Renal cortex interstitium (tissue), 11 donors: ENCODE measurements at regions not wholly inside any gene's neighbourhood (a gene's known extent, or its start where the extent isn't known, plus 50 kb on each side); places are given as distances from the start of the nearest gene placed in this dataset.

Experiments used
- DNase-seq, 11 donors: peaks; one replicate each; pipeline ENCODE4 v3.0.0-alpha.2; 2013; ENCODE audit warnings: low read depth in 9 of 11, low spot score in 4 of 11; ENCODE audit errors: extremely low read depth in 1 of 11

DNA sequence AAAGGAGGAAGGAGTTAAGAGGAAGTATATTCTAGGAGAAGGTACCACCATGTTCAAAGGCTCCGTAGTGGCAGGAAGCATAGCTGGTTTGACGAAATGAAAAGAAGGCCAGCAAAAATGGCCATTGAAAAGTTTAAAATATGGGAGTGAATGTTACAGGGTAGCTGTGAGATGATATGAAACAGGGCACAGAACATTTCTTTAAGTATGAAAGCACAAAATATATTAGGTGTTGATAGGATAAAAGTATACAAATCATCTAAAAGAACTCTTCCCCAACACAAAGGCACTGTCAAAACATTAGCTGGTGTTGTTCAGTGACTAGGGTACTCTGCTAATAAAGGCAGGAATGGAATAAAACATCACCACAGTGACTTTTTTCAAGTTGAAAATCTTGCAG lies 216.2 kb downstream of the LRRN1 start:
- DNase-seq = no peak

DNA sequence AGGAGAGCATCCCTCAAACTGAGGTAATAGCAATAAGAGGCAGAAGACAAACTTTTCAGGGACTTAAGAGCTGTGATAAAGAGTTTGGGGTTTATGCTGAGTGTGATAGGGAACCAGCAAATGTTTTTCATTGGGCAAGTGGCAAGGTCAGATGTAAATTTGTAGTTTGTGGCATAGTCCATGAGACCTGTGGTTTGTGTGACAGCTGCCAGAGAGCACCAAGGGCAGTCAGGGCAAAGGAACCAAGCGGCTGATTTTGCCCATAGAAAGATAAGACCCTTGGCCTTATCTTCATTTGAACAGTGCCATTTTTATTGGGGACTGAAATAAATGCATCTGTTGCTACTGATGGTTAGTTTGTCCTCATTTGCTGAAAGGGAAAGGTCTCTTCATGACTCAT lies 220.3 kb downstream of the LRRN1 start:
- DNase-seq = no peak

DNA sequence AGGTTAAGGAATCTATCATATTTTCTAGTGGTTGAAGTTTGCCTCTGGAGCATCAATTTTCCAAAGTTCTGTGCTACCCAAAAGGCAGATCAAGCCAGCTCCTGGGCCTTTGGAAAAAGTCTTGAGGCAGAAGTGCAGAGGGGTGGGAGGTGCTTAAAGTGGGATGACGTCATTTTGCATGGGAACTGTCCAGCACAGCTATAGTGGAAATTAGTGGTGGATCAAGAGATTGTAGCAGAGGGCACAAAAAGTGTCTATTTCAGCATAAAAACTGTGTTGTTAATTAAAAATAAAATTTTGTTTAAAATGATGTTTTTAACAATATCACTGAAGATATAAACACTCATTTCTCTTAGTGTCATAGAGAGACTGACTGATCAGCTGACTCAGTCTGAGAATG lies 221.9 kb downstream of the LRRN1 start:
- peak in 6 of 11 donors; percentile 4 to 29 (median 6) for DNase-seq

DNA sequence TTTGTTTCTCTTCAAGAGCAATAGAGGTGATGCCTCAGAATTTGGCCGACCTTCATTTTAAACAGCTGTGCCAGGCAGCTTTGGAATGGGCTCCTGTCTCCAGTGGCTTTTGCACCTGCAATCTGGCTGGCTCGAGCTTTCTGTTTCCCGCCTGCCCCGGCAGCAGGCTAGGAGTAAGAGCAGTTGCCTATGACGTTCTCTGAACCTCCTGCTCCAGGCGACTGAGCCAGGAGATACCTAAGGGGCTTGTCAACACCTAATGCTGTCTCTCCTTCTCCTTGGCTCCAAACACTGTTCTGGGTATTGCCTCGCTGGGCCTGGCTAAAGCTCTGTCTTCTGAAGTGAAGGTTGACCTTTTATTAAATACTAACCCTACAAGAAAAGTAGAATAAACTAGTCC lies 229.9 kb downstream of the LRRN1 start:
- DNase-seq = no peak

DNA sequence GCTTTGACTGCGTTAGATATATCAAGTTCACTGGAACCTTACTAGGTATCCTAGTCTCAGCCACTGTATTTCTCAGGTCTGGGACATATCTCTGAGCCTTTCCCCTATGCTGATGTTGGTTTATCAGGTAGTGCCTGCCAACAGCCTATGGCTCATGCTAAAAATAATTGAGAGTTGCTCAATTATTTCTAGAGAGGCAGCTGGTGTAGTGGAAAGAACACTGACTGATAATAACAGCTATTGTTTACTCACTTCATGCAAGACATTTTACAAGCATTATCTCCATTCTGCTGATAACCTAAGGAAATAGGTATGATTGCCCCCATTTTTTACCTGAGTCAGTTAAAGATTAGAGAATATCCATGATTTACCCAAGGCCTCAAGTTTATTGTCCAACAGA lies 231.4 kb downstream of the LRRN1 start:
- DNase-seq = no peak

DNA sequence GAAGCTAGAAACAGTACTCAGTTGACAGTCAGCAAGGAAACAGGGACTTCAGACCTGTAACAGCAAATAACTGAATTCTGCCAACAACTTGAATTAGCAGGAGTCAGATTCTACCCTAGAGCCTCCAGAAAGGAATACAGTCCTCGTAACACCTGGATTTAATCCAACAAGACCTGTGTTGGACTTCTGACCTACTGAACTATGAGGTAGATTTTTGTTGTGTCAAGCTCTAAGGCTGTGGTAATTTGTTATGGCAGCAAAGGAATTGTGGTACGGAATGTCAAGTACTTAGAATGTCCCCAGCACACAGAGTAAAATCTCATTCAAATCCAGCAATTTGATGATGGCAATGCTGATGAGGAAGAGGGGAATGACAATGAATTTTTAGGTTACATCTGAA lies 234.1 kb downstream of the LRRN1 start:
- no peak for DNase-seq

DNA sequence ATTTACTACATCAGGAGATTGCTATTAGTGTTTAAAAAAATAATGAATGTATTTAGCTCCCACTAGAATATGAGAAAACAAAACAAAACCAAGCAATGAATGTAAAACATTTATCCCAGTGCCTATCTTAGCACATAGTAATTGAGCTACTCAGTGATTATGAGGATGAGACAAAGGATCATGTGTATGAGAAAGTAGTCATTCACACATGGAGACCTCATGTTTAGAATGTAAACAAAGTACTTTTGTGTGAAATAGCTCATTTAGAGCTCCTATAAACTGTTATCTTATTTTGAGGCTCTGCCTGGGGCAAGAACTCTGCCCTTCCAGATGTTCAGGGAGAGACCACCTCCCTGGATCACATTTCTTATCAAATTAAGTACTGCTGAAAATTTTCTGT lies 236.8 kb downstream of the LRRN1 start:
- DNase-seq = no peak

DNA sequence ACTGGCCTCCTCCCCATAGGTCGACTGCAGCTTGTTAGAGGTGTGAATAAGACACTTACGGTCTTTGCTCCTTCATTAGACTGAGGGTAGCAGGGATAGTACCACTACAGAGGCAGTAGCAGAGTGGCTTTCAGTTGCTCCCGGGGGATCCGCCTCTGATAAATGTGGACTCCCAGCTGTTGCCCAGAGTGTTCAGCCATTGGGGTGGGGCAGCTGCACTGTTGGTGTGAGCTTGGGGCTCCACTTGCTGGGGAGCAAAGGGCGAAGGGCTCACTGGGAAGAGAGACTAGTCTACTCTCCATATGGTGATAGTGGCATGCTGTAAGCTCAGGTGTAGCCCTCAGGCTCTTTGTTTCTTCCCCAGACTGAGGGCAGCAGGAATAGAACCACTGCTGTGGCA lies 239.1 kb downstream of the LRRN1 start:
- no peak for DNase-seq

DNA sequence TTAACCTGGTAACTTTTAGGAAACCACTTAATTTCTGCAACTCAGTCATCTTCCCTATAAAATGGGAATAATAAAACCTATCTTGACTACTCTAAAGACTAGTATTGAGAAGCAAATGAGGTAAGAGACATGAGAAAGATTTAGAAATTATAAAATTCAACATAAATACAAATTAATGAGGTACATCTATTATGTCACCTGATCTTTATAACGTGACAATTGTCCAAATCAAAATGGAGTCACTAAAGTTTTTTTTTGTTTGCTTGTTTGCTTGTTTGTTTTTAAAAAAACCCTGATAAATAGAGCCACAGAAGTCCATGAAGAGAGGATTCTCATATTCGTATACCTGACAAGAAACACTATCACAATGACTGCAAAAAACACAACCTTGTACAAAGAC lies 242.8 kb downstream of the LRRN1 start:
- no peak for DNase-seq

DNA sequence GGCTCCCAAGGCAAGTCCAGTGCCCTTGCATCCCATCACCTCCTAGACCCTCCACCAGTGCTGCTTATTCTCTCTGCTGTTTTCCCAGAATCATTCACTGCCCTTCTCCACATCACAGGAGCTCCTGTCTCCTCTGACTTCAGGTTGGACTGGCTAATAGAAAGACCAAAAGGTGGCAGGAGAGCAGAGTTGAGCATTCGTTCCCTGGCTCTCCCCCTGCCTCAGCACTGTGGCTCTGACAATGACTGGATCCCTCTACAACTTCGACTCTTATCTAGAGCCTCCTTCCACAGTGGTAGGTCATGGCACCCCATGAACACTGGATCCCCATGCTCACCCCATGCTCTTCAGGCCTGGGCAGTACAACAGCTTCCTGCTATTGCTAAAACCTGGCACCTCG lies 243.6 kb downstream of the LRRN1 start:
- no peak for DNase-seq

DNA sequence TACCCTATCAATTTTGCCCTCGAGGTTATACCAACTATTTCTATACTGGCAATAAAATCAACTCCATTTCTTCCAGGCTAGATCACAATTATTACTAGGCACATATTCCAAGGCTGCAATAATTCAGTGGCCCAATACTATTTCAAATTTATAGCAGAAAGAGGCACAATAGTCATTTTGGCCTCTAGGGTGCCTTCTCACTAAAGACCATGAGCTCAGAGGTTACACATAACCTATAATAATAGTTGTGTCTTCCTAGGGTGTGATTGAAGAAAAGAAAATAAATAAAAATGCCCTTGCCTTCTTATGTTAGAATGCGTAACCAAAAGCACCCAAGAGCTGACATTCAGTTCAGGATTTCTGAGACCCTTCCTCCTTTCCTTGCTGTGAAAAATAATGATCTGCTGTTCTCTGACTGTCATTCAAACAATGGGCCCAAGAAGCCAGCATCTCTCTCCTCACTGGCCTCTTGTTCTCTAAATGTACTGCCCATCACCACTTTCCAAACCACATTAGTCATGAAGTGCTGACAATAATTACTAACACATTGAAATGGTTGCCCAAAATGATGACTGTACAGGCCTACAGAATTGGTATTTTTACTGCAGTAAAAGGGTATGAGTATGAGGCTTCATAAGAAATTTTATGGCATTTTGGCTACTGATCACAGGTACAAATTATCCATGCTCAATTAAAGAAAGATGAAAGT lies 244.8 kb downstream of the LRRN1 start:
- DNase-seq = no peak

DNA sequence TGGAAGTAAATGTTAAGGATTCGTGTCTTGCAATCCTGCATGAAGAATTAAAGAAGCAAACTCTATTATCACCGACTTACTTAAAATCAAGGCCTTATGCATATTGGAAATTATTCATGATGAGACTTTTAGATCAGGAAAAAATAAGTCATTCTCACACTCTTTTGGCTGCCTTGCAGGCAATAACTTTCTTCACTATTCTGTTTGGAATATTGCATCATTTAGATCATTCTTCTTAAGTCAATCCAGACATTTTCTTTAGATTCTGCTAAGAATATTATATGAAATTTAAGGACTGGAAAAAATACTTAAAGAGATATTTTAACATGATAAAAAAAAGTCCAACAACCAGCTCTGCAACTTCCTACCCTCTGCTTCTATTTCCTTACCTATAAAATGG lies 245.4 kb downstream of the LRRN1 start:
- DNase-seq = no peak

DNA sequence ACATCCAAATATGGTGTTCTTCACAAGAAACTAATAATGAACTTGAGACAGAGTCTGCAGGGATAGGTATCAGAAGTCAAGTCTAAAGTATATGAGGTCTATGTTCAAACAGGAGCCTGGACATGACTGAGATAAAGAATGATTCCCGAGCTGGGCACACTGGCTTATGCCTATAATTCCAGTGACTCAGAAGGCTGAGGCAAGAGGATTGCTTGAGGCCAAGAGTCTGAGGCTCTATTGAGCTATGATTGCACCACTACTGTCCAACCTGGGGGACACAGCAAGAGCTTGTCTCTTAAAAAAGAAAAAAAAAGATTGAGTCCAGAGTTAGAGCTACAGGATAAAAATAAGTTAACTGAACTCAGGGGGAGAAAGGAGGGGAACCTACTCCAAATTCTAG lies 246.5 kb downstream of the LRRN1 start:
- DNase-seq = no peak

DNA sequence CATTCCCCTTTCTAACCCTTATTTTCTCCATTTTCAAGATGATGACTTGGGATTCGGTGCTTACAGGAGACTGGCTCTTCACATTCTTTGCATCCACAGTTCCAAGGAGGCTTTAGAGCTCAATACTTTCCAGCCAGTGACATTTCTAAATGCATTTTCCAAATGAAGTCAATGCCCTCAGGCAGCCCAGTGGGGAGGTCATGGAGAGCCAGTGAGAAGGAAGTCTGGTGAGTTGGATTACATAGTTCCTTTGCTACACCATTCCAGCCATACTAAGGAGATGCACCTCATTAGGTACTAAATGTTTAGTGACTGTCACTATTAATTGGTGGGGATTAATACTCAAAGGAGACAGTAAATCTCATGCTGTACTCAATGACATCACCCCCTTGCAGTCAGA lies 248.1 kb downstream of the LRRN1 start:
- DNase-seq = peak in 2 of 11 donors; percentile 10 to 26

DNA sequence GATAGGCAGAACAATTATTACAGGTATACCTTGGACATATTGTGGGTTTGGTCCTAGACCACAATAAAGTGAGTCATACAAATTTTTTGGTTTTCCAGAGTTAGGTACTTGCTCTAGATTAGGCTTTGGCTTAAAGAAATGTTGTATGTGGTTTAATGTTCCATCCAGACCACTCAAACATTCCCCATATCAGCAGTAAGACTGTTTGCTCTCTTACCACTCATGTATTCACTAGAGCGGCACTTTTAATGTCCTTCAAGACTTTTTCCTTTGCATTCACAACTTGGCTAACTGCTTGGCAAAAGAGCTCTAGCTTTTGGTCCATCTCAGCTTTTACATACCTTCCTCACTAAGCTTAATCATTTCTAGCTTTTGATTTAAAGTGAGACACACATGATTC lies 250.5 kb upstream of the SETMAR start:
- DNase-seq = no peak

DNA sequence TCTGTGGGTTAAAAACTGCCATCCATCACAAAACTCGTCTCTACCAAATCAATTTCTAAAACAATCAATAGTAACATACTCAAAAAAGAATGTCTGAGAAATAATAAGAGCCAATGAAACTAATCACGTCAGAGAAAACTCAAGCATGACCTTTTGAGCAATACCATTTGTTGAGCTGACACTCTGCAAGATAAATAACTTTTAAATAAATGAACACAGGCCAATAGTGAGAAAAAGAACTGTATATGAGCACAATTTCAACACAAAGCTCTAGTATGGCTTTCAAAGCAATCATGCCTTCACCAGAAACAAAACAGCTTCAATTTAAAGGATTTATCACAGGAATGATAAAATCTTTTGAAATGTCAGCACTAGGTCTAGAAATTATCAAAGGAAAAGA lies 249.2 kb upstream of the SETMAR start:
- no peak for DNase-seq

DNA sequence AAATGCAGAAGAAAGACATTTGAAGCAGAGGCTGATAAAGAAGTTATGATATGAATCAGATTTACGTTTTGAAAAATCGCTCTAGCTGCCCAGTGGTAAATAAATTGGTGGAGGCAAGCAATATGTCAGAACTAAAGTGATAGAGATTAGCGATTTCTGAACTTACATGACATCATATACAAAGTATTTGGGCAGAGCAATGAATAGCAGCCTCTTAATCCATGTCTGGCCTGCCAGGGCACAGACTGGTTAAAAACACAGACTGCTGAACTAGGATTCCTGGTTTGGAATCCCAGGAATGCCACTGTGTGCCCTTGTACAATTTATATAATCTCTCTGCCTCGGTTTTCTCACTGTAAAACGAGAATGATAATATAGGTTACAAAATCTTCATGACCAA lies 243.1 kb upstream of the SETMAR start:
- no peak for DNase-seq

DNA sequence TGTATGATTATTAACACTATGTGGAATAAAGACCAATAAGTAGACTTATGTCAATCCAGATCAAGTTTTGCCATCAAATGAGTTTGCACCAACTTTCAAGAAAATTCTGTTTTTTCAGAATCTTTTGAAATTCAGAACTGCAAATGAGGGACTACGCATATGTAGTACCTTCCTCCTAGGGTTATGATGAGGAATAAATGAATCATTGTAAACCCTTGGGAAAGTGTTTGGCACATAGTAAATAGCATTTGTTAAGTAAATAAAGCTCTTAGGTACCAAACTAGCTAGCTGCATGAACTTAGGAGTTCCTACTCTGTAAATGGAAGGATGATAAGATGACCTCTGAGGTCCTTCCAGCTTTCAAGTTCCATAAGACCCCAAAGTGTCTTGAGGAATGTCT lies 242.6 kb upstream of the SETMAR start:
- no peak for DNase-seq

DNA sequence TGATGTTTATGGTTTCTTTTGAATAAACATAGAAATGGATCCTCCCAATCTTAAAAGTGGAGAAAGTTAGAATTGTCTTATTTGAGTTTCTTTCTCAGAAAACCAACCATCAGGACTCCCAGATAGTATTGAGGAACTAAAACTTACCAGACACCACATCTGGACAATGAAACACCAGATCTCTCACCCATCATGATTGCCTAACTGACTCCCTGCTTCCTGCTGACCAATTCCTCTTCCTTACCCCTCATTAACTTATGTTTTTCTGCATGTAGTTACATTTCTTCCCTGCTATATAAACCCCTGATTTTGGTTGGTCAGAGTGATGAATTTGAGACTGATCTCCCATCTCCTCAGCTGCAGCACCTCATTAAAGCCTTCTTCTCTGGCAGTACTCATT lies 242.0 kb upstream of the SETMAR start:
- DNase-seq = no peak

DNA sequence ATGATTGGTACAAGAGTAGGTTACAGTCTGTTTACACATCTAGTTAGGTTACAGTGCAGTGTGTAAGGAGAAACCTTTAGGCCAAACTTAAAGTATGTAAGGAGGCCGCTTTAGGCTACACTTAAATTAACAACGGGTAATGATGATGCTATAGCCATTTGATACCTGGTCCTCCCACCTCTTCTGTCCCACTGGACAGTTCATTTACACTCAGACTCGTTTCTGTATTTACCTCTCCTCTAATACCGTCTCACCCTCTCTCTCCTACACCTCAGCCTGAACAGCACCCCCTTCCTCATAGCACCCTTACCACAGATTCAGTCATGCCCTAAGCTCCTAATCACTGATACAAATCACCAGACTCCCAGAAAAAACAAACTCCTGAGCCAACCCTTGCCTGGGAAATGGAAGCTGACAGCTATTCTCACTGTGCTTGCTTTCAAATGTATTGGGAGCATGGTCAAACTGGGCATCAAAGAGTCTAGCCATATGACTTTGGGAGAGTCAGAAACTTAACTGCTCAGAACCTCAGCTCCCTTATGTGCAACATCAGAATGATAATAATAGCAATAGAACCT lies 241.3 kb upstream of the SETMAR start:
- peak in 3 of 11 donors; percentile 25 to 44 (median 42) for DNase-seq

DNA sequence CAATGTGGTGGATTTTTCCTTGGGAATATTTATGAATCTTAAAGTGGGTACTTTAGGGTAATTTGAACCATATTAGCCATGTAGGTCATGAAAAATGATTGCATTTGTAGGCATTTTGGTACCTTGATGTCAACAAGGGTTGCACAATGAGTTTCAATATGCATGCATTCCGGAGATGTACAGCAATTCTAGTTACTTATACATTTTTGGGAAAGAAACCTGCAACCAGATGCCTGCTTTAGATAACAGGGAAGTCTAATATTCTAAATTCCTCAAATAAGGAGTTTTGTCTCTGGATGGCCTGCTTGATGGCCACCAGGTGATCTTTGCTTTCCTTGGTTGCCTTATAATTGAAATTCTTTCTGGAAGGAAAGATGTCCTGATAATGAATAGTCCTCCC lies 240.5 kb upstream of the SETMAR start:
- DNase-seq = no peak
